BJ (cell line): ENCODE measurements at regions not wholly inside any gene's neighbourhood (a gene's known extent, or its start where the extent isn't known, plus 50 kb on each side); places are given as distances from the start of the nearest gene placed in this dataset.
"Not testable (repeated sequence)": the region's sequence is repeated elsewhere in the genome, so short reads cannot be mapped to it uniquely, and the experiment has no call there.

Source experiments
- CTCF ChIA-PET: fragments of 350-600 bp; formaldehyde crosslinking; extraction: SDS; loops from one replicate; lab custom pipeline; 2021; ENCODE audit warnings: antibody characterized with exemption, inconsistent platforms; lab: Yijun Ruan, JAX
- POLR2A ChIA-PET: fragments of 300-600 bp; sonication (Branson Sonifier 250); formaldehyde crosslinking; extraction: SDS; loops from one replicate; lab custom pipeline; 2021; ENCODE audit warnings: antibody characterized with exemption; lab: Charles Lee
- DNase-seq: peaks from one replicate; pipeline ENCODE4 v3.0.0-alpha.2; 2011; ENCODE audit warnings: low read depth
- H3K27me3 ChIP-seq: 2 replicates; pipeline ENCODE4 v1.6.0; 2011; ENCODE audit warnings: low read length; ENCODE audit not compliant: control insufficient read depth, insufficient read depth
- H3K36me3 ChIP-seq: 2 replicates; pipeline ENCODE4 v1.5.1; 2011; ENCODE audit warnings: low read length; ENCODE audit not compliant: control insufficient read depth, insufficient read depth
- H3K4me3 ChIP-seq: 2 replicates; pipeline ENCODE4 v1.5.1; 2011; ENCODE audit warnings: low read depth, mild to moderate bottlenecking, control low read depth, low read length
- TF ChIP-seq, protein P1 (sequence below): IDR thresholded peaks from 2 replicates; pipeline ENCODE4 v1.5.1; 2011; ENCODE audit warnings: low read depth, mild to moderate bottlenecking, control low read depth, inconsistent platforms, low read length, moderate library complexity; ENCODE audit not compliant: insufficient read depth

DNA sequence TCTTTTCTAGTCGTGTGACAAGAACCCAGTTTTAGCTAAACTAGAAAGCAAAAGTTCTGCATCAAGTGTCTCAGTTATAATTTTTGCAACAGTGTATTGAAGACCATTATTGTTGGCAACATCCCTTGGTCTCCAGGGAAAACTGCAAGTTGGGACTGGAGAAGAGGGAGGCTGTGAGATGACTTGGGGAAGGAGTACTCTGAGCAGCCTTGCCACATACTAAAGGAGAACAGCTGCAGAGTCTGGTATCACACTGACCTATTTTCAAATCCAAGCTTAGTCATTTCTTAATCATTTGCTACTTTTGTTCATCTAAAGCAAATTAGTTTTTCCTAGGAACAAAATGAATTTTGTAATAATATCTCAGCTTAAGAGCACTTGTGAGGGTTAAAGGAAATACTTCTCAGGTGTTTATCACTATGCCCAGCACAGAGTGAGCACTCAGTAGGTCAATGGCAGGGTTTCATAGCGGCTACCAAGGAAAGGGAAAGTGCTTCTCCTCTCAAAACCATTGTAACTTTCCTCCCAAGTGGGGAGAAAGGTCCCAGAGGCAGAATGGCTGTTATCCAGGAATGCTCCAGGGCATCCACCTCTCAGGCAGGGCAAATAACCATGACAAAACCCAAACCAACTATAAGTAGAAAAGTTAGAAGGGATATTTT, 247.1 kb downstream of the C11orf87 start:
- Histone ChIP-seq H3K4me3 (no peak overlapping the region), H3K27me3 (no peaks in the 10 kb centered on the region), H3K36me3 (no peaks in the 10 kb centered on the region)
- TF ChIP-seq, protein P1, sequence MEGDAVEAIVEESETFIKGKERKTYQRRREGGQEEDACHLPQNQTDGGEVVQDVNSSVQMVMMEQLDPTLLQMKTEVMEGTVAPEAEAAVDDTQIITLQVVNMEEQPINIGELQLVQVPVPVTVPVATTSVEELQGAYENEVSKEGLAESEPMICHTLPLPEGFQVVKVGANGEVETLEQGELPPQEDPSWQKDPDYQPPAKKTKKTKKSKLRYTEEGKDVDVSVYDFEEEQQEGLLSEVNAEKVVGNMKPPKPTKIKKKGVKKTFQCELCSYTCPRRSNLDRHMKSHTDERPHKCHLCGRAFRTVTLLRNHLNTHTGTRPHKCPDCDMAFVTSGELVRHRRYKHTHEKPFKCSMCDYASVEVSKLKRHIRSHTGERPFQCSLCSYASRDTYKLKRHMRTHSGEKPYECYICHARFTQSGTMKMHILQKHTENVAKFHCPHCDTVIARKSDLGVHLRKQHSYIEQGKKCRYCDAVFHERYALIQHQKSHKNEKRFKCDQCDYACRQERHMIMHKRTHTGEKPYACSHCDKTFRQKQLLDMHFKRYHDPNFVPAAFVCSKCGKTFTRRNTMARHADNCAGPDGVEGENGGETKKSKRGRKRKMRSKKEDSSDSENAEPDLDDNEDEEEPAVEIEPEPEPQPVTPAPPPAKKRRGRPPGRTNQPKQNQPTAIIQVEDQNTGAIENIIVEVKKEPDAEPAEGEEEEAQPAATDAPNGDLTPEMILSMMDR = no peak
- ChIA-PET POLR2A (no interaction called here), CTCF (no interaction called here)
- DNase-seq = no peak

DNA sequence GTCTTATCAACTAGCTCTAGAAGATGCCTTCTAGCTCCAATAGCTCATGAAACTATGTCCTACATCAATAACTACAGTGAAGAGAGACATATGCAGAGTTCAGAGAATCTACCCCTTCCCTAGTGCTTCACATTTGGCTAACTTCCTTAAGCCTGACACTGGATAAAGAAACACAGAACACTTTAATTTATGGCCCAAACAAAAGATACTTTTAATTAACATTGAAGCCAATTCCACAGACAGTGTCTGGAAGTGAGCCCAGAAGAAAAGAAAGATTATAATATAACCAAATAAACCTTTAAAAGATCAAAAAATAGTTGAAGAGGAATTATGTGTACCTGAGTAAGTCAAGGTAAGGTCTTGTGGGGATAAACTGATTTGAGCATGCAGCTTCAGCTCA, 255.2 kb downstream of the C11orf87 start:
- Histone ChIP-seq H3K27me3 (no peaks in the 10 kb centered on the region), H3K4me3 (no peak overlapping the region), H3K36me3 (no peaks in the 10 kb centered on the region)
- POLR2A ChIA-PET = no interaction called here
- TF ChIP-seq, protein P1 = no peak
- DNase-seq = no peak
- CTCF ChIA-PET = no interaction called here

DNA sequence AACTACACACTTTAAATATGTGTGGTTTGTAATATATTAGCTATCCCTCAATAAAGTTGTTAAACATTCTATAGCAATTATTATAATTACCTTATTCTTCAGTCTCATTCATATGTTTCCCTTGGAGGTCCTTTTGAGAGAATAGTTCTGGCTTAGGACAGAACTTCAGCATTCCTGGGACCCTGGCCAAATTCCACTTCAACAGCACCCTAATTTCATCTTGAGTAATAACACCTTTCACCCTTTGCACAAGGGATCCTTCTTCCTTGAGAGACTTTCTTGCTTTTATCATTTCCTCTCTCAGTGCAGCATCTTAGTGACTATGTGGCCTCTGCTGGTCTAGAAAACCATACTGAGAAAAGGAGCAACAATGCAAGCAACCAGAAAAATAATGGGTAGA, 255.9 kb downstream of the C11orf87 start:
- POLR2A ChIA-PET = no interaction called here
- H3K4me3 ChIP-seq = no peak overlapping the region
- CTCF ChIA-PET = no interaction called here
- DNase-seq = no peak
- no peaks in the 10 kb centered on the region for H3K36me3 ChIP-seq
- TF ChIP-seq, protein P1 = no peak
- H3K27me3 ChIP-seq = no peaks in the 10 kb centered on the region

DNA sequence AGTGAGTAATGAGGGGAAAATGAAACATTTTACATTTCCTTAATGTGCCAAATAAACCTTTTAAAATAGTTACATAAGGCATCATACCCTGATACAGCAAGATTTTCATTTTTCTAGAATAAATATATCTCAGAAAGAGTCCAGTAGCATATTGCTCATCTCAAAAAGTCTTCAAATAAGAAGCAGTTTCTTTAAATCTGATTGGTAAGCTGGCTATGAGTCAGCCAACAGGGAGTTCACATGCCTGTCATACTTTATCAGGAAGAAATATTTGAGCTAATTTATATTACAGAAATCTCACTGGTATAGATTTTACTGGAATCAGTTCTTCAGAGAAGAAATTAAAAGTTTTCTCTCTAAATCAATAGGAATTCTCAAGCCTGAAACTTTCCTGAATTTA, 258.1 kb downstream of the C11orf87 start:
- Histone ChIP-seq H3K4me3 (no peak overlapping the region), H3K36me3 (no peaks in the 10 kb centered on the region), H3K27me3 (no peaks in the 10 kb centered on the region)
- ChIA-PET POLR2A (no interaction called here), CTCF (interaction anchor here (1.9 kb wide), 1 partner anchor 17 kb away, joined by 4 read pairs; no protein-coding TSS in a partner anchor)
- DNase-seq = no peak
- TF ChIP-seq, protein P1 = no peak

DNA sequence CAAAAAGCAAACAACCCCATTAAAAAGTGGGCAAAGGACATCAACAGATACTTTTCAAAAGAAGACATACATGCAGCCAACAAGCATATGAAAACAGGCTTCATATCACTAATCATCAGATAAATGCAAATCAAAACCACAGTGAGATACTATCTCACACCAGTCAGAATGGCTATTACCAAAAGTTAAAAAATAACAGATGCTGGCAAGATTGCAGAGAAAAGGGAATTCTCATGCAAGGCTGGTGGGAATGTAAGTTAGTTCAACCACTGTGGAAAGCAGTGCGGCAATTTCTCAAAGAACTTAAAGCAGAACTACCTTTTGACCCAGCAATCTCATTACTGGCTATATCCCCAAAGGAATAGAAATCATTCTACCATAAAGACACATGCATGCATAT, 260.8 kb downstream of the C11orf87 start:
- DNase-seq, H3K36me3 ChIP-seq, POLR2A ChIA-PET, CTCF ChIA-PET, H3K4me3 ChIP-seq, H3K27me3 ChIP-seq: not testable (repeated sequence)

DNA sequence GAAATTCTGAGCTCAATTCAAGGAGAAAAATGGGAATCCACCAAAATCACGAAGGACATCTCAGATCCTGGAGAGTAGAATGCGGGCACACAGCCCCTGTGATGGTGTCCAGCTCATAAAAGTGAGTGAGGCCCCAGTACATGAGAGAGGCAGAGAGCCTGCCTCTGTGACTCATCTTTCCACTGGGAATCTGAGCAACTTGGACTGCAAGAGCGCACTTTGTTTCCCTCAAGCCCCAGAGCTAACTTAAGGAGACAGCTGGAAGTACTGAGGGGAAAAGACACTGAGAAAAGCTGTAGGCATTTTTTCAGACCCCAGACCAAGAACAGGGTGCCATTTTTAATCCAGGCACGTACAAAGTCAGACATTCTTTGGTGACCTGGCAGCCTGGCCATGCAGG, 273.7 kb downstream of the C11orf87 start:
- no peak for DNase-seq
- CTCF ChIA-PET = no interaction called here
- POLR2A ChIA-PET = no interaction called here
- TF ChIP-seq, protein P1 = no peak
- Histone ChIP-seq H3K27me3 (no peaks in the 10 kb centered on the region), H3K4me3 (no peak overlapping the region), H3K36me3 (no peaks in the 10 kb centered on the region)
